ENCODE measurements at regions not wholly inside any gene's neighbourhood (a gene's known extent, or its start where the extent isn't known, plus 50 kb on each side); places are given as distances from the start of the nearest gene placed in this dataset.

- TF ChIP-seq SUZ12 (IDR thresholded peaks at IDR 0.05; ENCODE audit: low read length) = no peak
- no peak for TF ChIP-seq ZNF274 (IDR thresholded peaks at IDR 0.05; ENCODE audit: borderline replicate concordance, extremely low read depth, low read length)
- no peak for TF ChIP-seq RXRA (IDR thresholded peaks at IDR 0.05; ENCODE audit: insufficient read depth, low read depth, low read length)
- TF ChIP-seq E2F6 (IDR thresholded peaks at IDR 0.05) = no peak
Observed at GRCh38 chr7:34584526-34584925, 73.5 kb upstream of the NPSR1 start (continued).

All from H1 (cell line).